ENCODE measurements at regions not wholly inside any gene's neighbourhood (a gene's known extent, or its start where the extent isn't known, plus 50 kb on each side); places are given as distances from the start of the nearest gene placed in this dataset.

- ATAC-seq (ENCODE audit: insufficient number of reproducible peaks, low FRiP score, low read depth) (no peak), DNase-seq (ENCODE audit: low spot score) (no peak)
- no peak overlapping the region for H3K27ac ChIP-seq
- TF ChIP-seq CTCF (IDR thresholded peaks at IDR 0.05): no peak
- H3K9me3 ChIP-seq: no peaks in the 10 kb centered on the region
- peaks cover 0 to 11% of the 10 kb centered on the region in 2 donors for H3K4me1 ChIP-seq (ENCODE audit: control insufficient read depth in 1 of 2, low read depth in 2 of 2)
- no peak overlapping the region for H3K4me3 ChIP-seq
- no peaks in the 10 kb centered on the region for H3K27me3 ChIP-seq (replicated peaks; ENCODE audit: insufficient read depth)
- no peaks in the 10 kb centered on the region for H3K36me3 ChIP-seq
Measured at GRCh38 chr3:150023239-150023636, 52.5 kb upstream of the PFN2 start.

- ATAC-seq (ENCODE audit: insufficient number of reproducible peaks, low FRiP score, low read depth): no peak
Measured at GRCh38 chr3:150022381-150023238, 51.9 kb upstream of the PFN2 start.

GRCh38 chr3:150020527-150020926 is 49.8 kb upstream of the PFN2 start:
- Histone ChIP-seq H3K27me3 (replicated peaks; ENCODE audit: insufficient read depth) (no peaks in the 10 kb centered on the region), H3K36me3 (no peaks in the 10 kb centered on the region), H3K9me3 (no peaks in the 10 kb centered on the region)

More at GRCh38 chr3:150022381-150023238, 51.9 kb upstream of the PFN2 start:
- Histone ChIP-seq H3K9me3 (no peaks in the 10 kb centered on the region), H3K27ac (no peak overlapping the region), H3K4me1 (ENCODE audit: control insufficient read depth in 1 of 2, low read depth in 2 of 2) (peaks cover 0 to 11% of the 10 kb centered on the region in 2 donors), H3K27me3 (replicated peaks; ENCODE audit: insufficient read depth) (no peaks in the 10 kb centered on the region), H3K36me3 (no peaks in the 10 kb centered on the region), H3K4me3 (no peak overlapping the region)
- TF ChIP-seq CTCF (IDR thresholded peaks at IDR 0.05): no peak
- no peak for DNase-seq (ENCODE audit: low spot score)

More at GRCh38 chr3:150020527-150020926, 49.8 kb upstream of the PFN2 start:
- no peak overlapping the region for H3K4me3 ChIP-seq
- ATAC-seq (ENCODE audit: insufficient number of reproducible peaks, low FRiP score, low read depth) (no peak), DNase-seq (ENCODE audit: low spot score) (no peak)
- no peak overlapping the region for H3K27ac ChIP-seq
- no peak for TF ChIP-seq CTCF (IDR thresholded peaks at IDR 0.05)
- peaks cover 0 to 11% of the 10 kb centered on the region in 2 donors for H3K4me1 ChIP-seq (ENCODE audit: control insufficient read depth in 1 of 2, low read depth in 2 of 2)
